Esophagus squamous epithelium (tissue), 4 donors: ENCODE measurements at regions not wholly inside any gene's neighbourhood (a gene's known extent, or its start where the extent isn't known, plus 50 kb on each side); places are given as distances from the start of the nearest gene placed in this dataset.

Experiments used
- POLR2A ChIP-seq, 4 donors: fragments of 450-650 bp; IDR thresholded peaks; one replicate each; pipeline ENCODE4 v1.6.1; 2017; ENCODE audit warnings: antibody characterized with exemption in 4 of 4, mild to moderate bottlenecking in 4 of 4, moderate library complexity in 3 of 4
- TF ChIP-seq, protein P1 (sequence below), 6 experiments: fragments of 450-650 bp in 4 of 6; fragments of 200-600 bp in 2 of 6; sonication (generic) in 2 of 6; IDR thresholded peaks; one replicate each; pipeline ENCODE4 v1.5.1; 2016 to 2019; ENCODE audit warnings: antibody characterized with exemption in 6 of 6, mild to moderate bottlenecking in 4 of 6, moderate library complexity in 4 of 6

DNA sequence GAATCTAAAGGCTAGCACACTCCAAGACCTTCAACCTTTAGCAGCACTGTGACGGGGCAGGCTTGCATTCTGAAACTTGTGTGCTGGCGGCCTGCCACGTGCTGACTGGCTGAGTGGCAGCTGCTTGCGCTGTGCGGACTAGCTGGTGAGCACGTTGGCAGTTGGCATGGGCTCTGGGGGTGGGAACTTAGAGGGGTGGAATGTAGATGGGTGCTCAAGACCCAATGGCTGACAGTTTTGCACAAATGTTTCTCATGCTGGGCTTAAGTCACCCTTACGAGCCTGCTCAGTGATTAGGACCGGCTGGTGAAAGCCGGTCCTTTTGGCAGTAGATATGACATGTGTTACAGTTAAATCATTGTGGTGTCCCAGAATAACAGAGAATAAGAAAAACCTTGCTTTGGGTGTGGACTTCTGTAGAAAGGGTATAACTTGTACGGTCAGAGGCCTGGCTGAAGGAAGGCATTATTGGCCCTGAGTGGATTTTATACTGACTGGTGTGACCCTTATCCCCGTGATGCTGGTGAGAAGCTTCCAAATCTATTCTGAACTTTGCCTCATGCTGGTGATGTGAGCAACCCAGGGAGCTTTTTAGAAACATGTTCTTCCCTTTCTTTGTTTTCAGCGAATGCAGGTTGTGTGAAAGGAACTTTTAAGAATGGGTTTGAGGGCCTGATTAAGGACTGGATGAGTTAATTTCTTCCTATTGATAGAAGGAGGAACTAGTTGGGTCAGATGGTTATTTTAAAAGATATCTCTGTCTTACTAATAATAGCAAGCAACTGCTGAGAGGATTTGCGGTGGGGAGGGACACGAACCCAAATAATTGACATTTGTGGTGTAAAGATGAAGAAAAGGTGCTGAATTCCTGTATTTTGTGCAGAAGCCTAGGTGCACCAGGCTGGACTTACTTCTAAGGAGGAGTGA is 107.4 kb upstream of the SLC4A4 start:
- TF ChIP-seq, protein P1, sequence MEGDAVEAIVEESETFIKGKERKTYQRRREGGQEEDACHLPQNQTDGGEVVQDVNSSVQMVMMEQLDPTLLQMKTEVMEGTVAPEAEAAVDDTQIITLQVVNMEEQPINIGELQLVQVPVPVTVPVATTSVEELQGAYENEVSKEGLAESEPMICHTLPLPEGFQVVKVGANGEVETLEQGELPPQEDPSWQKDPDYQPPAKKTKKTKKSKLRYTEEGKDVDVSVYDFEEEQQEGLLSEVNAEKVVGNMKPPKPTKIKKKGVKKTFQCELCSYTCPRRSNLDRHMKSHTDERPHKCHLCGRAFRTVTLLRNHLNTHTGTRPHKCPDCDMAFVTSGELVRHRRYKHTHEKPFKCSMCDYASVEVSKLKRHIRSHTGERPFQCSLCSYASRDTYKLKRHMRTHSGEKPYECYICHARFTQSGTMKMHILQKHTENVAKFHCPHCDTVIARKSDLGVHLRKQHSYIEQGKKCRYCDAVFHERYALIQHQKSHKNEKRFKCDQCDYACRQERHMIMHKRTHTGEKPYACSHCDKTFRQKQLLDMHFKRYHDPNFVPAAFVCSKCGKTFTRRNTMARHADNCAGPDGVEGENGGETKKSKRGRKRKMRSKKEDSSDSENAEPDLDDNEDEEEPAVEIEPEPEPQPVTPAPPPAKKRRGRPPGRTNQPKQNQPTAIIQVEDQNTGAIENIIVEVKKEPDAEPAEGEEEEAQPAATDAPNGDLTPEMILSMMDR (IDR thresholded peaks at IDR 0.05) = no peak
- no peak for TF ChIP-seq POLR2A (IDR thresholded peaks at IDR 0.05)
